ACC112 (cell line): ENCODE measurements at regions not wholly inside any gene's neighbourhood (a gene's known extent, or its start where the extent isn't known, plus 50 kb on each side); places are given as distances from the start of the nearest gene placed in this dataset.

ENCODE experiments used
- H2AFZ ChIP-seq: fragments of 200-600 bp; sonication (generic); one replicate; pipeline ENCODE4 v1.6.0; 2017; ENCODE audit warnings: antibody characterized with exemption, low read length; ENCODE audit not compliant: unreplicated experiment
- H3K27ac ChIP-seq: fragments of 200-600 bp; sonication (generic); 2 replicates; pipeline ENCODE4 v1.5.1; 2014; ENCODE audit warnings: low read depth, mild to moderate bottlenecking, antibody characterized with exemption, low read length, moderate library complexity
- H3K27me3 ChIP-seq: fragments of 200-600 bp; sonication (generic); 2 replicates; pipeline ENCODE4 v1.6.1; 2014; ENCODE audit warnings: mild to moderate bottlenecking, antibody characterized with exemption, low read length, moderate library complexity, mixed read lengths; ENCODE audit not compliant: insufficient read depth
- H3K36me3 ChIP-seq: fragments of 200-600 bp; sonication (generic); 2 replicates; pipeline ENCODE4 v1.6.1; 2016; ENCODE audit warnings: mild to moderate bottlenecking, antibody characterized with exemption, low read length, moderate library complexity, mixed read lengths; ENCODE audit not compliant: insufficient read depth
- H3K4me1 ChIP-seq: fragments of 200-600 bp; sonication (generic); one replicate; pipeline ENCODE4 v1.6.1; 2016; ENCODE audit warnings: low read length, mixed read lengths; ENCODE audit not compliant: insufficient read depth, unreplicated experiment, control insufficient read depth
- H3K4me3 ChIP-seq: fragments of 200-600 bp; sonication (generic); 2 replicates; pipeline ENCODE4 v1.5.1; 2014; ENCODE audit warnings: mild to moderate bottlenecking, low read depth, low read length
- H3K79me2 ChIP-seq: fragments of 200-600 bp; sonication (generic); one replicate; pipeline ENCODE4 v1.6.0; 2016; ENCODE audit warnings: low read length; ENCODE audit not compliant: control insufficient read depth, unreplicated experiment, insufficient read depth

DNA sequence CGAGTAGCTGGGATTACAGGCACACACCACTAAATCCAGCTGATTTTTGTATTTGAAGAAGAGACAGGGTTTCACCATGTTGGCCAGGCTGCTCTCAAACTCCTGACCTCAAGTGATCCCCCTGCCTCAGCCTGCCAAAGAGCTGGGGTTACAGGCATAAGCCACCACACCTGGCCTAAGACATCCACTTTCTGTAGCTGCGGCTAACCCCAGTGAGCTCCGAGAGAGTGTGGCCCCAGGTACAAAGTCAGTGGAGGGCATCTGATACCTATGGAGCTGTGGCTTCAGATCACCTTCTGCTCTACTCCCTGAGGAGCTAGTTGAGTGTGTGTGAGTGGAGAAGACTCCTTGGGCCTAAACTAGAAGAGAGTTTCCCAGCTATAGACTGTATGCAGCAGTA, 189.3 kb upstream of the TSC22D2 start:
- Histone ChIP-seq H3K27me3 (peaks cover 7% of the 10 kb centered on the region; the same call in 1 of the 2 replicates), H3K4me3 (no peak overlapping the region), H3K27ac (no peak overlapping the region), H3K4me1 (no peaks in the 10 kb centered on the region), H3K36me3 (no peaks in the 10 kb centered on the region), H3K79me2 (no peaks in the 10 kb centered on the region), H2AFZ (no peak overlapping the region)

DNA sequence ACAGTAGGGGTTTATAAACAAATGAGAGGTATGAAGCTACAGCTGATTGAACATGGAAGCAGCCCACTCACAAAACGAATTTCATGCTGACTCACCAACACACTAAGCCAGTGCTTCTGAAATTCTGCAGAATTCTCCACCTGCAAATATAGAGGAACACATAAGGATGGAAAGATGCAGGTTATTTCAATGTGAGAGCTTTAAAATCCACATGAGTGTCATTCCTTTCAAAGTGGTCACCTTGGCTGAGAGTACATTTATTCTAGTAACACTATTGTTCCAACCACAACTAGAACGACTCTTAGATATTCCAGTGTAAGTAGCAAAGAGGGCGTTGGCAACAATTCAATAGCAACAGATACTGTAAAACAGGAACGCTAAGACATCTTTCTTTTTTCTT, 189.9 kb upstream of the TSC22D2 start:
- H3K79me2 ChIP-seq: no peaks in the 10 kb centered on the region
- no peaks in the 10 kb centered on the region for H3K36me3 ChIP-seq
- no peak overlapping the region for H3K4me3 ChIP-seq
- no peaks in the 10 kb centered on the region for H3K4me1 ChIP-seq
- H3K27me3 ChIP-seq: peaks cover 3% of the 10 kb centered on the region; the same call in 1 of the 2 replicates
- H2AFZ ChIP-seq: no peak overlapping the region
- no peak overlapping the region for H3K27ac ChIP-seq

DNA sequence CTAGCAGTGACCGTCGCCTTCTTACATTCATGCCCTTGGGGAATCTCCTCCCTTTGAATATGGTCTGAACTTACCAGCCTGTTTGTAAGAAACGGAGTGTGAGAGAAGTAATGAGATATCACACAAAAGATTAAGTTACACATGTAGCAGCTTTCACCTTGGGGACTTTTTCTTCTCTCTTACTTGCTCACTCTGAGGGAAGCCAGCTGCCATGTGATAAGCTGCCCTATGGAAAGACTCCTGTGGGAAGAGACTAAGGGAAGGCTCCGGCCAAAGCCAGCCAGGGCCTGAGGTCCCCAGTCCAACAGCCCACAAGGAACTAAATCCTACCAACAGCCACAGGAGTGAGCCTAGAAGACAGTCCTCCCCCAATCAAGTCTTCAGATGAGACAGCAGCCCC, 190.4 kb upstream of the TSC22D2 start:
- no peak overlapping the region for H2AFZ ChIP-seq
- H3K4me3 ChIP-seq: no peak overlapping the region
- H3K79me2 ChIP-seq: no peaks in the 10 kb centered on the region
- no peaks in the 10 kb centered on the region for H3K4me1 ChIP-seq
- H3K27me3 ChIP-seq: peaks cover 3% of the 10 kb centered on the region; the same call in 1 of the 2 replicates
- H3K27ac ChIP-seq: no peak overlapping the region
- H3K36me3 ChIP-seq: no peaks in the 10 kb centered on the region

DNA sequence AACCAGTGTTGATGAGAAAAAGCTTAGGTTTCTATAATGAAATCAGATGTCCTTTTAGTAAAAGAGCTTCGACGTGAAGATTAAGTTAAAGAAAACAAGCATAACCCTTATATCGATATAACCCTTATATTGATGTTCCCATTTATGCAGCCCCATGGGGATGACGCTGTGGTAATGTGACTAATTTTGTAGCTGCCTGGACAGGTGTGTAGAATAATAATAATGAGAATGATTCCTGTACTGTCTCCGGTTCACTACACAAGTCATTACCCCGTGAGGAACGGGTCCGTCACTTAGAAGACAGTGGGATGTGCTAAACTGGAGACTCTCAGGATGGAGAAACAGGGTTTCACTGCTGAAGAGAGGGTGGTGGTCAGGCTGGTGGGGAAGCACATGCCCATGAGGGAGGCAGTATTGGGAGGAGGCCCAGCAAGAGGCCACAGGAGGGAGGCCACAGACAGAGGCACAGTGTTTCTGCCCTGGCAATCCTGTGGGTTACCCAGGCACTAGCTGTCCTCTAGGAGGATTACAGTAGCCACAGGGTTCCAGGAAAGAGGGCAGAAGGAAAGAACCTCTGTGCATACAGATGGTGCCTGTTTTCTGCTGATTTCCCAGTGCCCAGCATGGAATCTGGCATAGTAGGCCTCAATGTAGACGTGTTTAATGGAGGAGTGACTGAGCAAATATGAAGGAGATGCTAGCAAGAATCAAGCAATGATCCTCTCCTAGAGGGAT, 191.1 kb upstream of the TSC22D2 start:
- no peaks in the 10 kb centered on the region; the same call in 1 of the 2 replicates for H3K27me3 ChIP-seq
- no peak overlapping the region for H2AFZ ChIP-seq

DNA sequence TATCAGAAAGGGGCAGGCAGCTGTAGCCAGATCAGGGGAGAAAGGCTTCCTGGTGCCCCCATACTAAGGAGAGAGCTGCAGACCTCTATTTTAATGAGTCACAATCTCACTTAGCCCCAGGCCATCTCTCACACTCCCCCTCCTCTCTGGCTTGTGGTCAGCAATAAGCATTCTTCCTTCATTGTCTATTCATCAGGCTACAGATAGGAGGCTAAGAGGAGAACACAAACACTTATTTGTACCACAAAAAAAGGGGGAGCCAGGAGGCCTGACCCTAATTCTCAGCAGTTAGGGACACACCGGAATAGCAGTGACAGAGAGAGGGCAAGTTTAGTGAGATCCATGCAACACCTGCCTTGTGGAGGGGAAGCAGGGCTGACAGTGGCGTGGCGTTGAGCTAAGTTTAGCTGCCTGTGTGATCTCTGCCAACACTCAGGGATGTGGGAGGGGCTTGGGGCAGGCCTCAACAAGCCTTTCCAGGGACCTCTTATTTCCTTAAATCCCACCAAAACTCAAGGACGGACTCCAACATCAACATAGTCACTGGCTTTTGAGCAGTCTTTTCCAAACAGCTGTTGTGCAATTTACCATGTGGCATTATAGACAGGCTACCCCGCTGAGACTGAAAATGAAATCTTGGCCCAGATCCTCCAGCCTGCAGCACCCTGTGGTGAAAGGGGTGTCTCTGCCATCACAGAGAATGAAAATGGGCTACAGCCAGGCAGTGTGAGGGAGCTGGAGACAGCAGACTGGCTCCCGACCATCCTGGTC, 191.9 kb upstream of the TSC22D2 start:
- no peak overlapping the region for H2AFZ ChIP-seq
- no peak overlapping the region for H3K4me3 ChIP-seq
- H3K79me2 ChIP-seq: no peaks in the 10 kb centered on the region
- no peaks in the 10 kb centered on the region for H3K4me1 ChIP-seq
- no peaks in the 10 kb centered on the region for H3K36me3 ChIP-seq
- H3K27me3 ChIP-seq: no peaks in the 10 kb centered on the region; the same call in 1 of the 2 replicates
- H3K27ac ChIP-seq: no peak overlapping the region

More for the DNA sequence above, 191.1 kb upstream of the TSC22D2 start:
- Histone ChIP-seq H3K36me3 (no peaks in the 10 kb centered on the region), H3K4me3 (no peak overlapping the region), H3K4me1 (no peaks in the 10 kb centered on the region), H3K27ac (no peak overlapping the region), H3K79me2 (no peaks in the 10 kb centered on the region)

GRCh38 chr3:150215616-150216015, 192.5 kb upstream of the TSC22D2 start:
- Histone ChIP-seq H2AFZ (no peak overlapping the region), H3K27me3 (no peaks in the 10 kb centered on the region; the same call in 1 of the 2 replicates), H3K4me3 (no peak overlapping the region), H3K4me1 (no peaks in the 10 kb centered on the region), H3K36me3 (no peaks in the 10 kb centered on the region), H3K27ac (no peak overlapping the region), H3K79me2 (no peaks in the 10 kb centered on the region)

GRCh38 chr3:150213577-150213976, 194.5 kb upstream of the TSC22D2 start:
- Histone ChIP-seq H3K27me3 (no peaks in the 10 kb centered on the region; the same call in 1 of the 2 replicates), H3K27ac (no peak overlapping the region), H2AFZ (no peak overlapping the region), H3K79me2 (no peaks in the 10 kb centered on the region), H3K4me1 (no peaks in the 10 kb centered on the region), H3K4me3 (no peak overlapping the region), H3K36me3 (no peaks in the 10 kb centered on the region)

DNA sequence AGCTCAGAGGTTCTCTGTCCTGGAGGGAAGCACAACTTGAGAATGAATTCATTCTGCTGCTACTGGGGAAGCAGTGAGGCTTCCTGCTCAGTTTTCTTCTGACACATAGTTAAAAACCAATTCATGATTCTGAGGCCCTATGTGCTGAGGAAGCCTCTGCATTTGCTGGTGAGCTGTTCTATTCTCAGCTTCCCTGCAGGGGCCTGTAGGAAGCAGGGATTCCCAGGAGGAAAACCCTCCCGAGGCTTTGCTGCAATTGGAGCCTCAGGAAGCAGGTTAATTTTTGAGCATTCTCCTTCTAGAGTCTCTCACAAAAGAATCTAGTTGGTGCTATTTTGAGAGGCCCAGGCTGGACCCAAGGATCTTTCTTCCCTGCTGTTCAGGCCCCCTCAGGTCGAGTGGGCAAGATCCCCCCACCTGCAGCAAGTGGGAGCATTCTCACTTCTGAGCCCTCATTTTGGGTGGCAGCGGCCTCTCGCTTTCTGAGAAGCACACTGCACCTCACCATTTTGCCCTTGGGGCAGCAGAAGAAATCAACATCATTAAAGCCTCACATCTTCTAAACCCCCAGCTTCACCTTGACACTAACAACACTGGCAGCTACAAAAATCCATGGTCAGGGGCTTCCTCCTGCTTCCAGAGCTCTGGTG, 197.5 kb upstream of the TSC22D2 start:
- Histone ChIP-seq H3K4me1 (no peaks in the 10 kb centered on the region), H3K4me3 (no peak overlapping the region), H3K36me3 (no peaks in the 10 kb centered on the region), H3K27ac (no peak overlapping the region), H3K27me3 (peaks cover 2% of the 10 kb centered on the region; the same call in 1 of the 2 replicates), H2AFZ (no peak overlapping the region), H3K79me2 (no peaks in the 10 kb centered on the region)

DNA sequence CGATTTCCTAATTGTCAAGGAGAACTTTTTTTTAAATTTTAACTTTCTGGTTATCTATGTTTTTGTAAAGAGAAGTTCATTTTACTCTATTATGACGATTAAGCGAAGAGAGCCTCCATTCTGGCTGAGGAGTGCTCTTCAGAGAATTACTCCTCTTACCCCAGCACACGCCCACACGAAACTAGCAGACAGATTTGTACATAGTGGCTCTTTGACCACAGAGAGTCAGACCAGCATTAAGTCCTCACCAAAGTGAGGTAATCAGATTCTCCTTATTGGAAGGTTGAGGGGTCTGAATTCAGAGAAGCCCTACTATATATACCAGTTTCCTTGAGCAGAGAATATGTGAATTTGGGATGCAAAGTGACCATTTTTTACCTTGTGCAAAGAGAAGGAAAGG, 204.8 kb upstream of the TSC22D2 start:
- H2AFZ ChIP-seq: no peak overlapping the region
- no peak overlapping the region for H3K27ac ChIP-seq
- H3K79me2 ChIP-seq: no peaks in the 10 kb centered on the region

DNA sequence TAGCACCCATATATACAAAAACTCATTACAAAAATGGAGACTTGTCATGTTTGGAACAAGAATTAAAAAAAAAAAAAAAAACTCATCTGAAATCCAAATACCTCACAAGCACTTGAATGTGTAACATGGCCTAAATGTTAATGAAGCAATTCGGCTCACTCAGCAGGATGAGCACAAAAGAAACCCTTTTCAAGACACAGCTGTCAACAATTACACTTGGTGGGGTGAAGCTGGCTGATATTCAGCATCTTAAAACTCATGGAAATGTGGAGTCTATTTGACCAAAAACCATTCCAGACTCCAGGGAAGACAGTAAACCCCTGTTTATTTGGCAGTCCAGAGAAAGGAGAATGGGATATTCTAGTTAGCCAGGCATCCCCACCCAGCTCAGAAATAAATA, 205.4 kb upstream of the TSC22D2 start:
- Histone ChIP-seq H3K27me3 (0 out of 2 replicates have a peak, but pooled peaks cover 2% of the 10 kb centered on the region), H2AFZ (no peak overlapping the region), H3K36me3 (no peaks in the 10 kb centered on the region), H3K27ac (no peak overlapping the region), H3K79me2 (no peaks in the 10 kb centered on the region), H3K4me3 (no peak overlapping the region), H3K4me1 (no peaks in the 10 kb centered on the region)

More for the DNA sequence above, 204.8 kb upstream of the TSC22D2 start:
- H3K4me3 ChIP-seq: no peak overlapping the region
- no peaks in the 10 kb centered on the region for H3K4me1 ChIP-seq
- 0 out of 2 replicates have a peak, but pooled peaks cover 2% of the 10 kb centered on the region for H3K27me3 ChIP-seq
- H3K36me3 ChIP-seq: no peaks in the 10 kb centered on the region
